Left ventricle myocardium inferior (tissue), 1 donor: ENCODE measurements at regions not wholly inside any gene's neighbourhood (a gene's known extent, or its start where the extent isn't known, plus 50 kb on each side); places are given as distances from the start of the nearest gene placed in this dataset.

Experiments used
- DNase-seq: peaks from one replicate; pipeline ENCODE4 v3.0.0-alpha.2; 2020
- H3K27ac ChIP-seq: fragments of 200-600 bp; replicated peaks from 2 replicates; pipeline ENCODE4 v1.8.0; 2021
- H3K27me3 ChIP-seq: fragments of 200-600 bp; 2 replicates; pipeline ENCODE4 v1.8.0; 2021; ENCODE audit warnings: low read depth
- H3K36me3 ChIP-seq: fragments of 200-600 bp; 2 replicates; pipeline ENCODE4 v1.8.0; 2021
- H3K4me1 ChIP-seq: fragments of 200-600 bp; 2 replicates; pipeline ENCODE4 v1.8.0; 2021
- H3K4me3 ChIP-seq: fragments of 200-600 bp; 2 replicates; pipeline ENCODE4 v1.8.0; 2021; ENCODE audit warnings: mild to moderate bottlenecking, moderate library complexity
- H3K9me3 ChIP-seq: fragments of 200-600 bp; replicated peaks from 2 replicates; pipeline ENCODE4 v1.8.0; 2021
- intact Hi-C: fragments of 100-400 bp; cut with micrococcal nuclease; formaldehyde crosslinking; loops from one replicate; pipeline ENCODE4 v1.11.0; 2022
- TF ChIP-seq, protein P1 (sequence below): fragments of 200-600 bp; IDR thresholded peaks from 2 replicates; pipeline ENCODE4 v1.8.0; 2021; ENCODE audit warnings: antibody characterized with exemption, mild to moderate bottlenecking, borderline replicate concordance
- donor health status: DM: no; HTN: yes; CAD: no; lungs with severe emphysema.

DNA sequence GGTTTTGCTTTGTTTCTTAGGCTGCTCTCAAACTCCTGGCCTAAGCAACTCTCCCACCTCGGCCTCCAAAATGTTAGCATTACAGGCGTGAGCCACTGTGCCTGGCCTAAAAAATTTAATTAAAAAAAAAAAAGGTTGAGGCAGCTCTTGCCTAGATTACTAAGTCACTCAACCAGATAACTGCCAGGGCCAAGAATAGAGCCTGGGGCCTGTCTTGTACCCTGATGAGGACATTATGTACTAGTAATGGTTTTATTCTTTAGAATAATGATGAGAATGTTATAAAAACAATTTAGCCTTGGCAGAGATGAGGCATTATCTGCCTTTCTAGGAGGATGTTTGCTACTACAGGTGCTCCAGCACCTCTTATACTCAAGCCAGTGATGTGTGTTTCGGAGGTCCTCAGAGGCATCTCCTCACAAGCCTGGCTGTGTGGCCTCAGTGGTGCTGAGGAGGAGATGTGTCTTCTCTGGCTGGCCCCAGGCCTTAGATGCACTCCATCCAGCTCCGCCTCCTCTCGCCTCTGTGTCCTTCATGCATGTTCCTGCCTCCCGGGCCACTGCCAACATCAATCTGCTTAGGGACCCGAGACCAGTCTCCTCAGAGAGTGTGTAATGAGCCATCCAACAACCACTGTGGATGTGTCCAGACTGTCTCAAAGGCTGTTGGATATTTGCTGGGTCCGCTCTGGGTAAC, 337.7 kb upstream of the GATB start:
- DNase-seq = no peak
- Histone ChIP-seq H3K4me3 (no peak overlapping the region), H3K9me3 (no peaks in the 10 kb centered on the region), H3K4me1 (peaks cover 34% of the 10 kb centered on the region), H3K27me3 (no peaks in the 10 kb centered on the region), H3K36me3 (no peaks in the 10 kb centered on the region), H3K27ac (no peak overlapping the region)
- TF ChIP-seq, protein P1, sequence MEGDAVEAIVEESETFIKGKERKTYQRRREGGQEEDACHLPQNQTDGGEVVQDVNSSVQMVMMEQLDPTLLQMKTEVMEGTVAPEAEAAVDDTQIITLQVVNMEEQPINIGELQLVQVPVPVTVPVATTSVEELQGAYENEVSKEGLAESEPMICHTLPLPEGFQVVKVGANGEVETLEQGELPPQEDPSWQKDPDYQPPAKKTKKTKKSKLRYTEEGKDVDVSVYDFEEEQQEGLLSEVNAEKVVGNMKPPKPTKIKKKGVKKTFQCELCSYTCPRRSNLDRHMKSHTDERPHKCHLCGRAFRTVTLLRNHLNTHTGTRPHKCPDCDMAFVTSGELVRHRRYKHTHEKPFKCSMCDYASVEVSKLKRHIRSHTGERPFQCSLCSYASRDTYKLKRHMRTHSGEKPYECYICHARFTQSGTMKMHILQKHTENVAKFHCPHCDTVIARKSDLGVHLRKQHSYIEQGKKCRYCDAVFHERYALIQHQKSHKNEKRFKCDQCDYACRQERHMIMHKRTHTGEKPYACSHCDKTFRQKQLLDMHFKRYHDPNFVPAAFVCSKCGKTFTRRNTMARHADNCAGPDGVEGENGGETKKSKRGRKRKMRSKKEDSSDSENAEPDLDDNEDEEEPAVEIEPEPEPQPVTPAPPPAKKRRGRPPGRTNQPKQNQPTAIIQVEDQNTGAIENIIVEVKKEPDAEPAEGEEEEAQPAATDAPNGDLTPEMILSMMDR = no peak
- intact Hi-C loops = no loop called here

DNA sequence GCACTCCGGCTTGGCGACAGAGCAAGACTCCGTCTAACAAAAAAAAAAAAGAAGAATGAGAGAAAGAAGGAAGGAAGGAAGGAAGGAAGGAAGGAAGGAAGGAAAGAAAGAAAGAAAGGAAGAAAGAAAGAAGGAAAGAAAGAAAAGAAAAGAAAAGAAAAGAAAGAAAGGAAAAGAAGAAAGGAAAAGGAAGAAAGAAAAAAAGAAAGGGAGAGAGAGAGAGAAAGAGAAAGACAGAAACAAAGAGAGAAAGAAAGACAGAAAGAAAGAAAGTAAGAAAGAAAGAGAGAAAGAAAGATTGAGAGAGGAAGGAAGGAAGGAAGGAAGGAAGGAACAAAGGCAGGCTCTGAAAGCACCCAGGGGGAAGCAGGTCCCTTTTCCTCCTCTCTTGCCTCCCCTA, 336.6 kb upstream of the GATB start:
- no peaks in the 10 kb centered on the region for H3K36me3 ChIP-seq
- no peaks in the 10 kb centered on the region for H3K27me3 ChIP-seq
- TF ChIP-seq, protein P1 = no peak
- H3K4me3 ChIP-seq = no peak overlapping the region
- intact Hi-C loops = no loop called here
- H3K27ac ChIP-seq = no peak overlapping the region
- H3K4me1 ChIP-seq = peaks cover 23% of the 10 kb centered on the region
- no peaks in the 10 kb centered on the region for H3K9me3 ChIP-seq
- DNase-seq = no peak

DNA sequence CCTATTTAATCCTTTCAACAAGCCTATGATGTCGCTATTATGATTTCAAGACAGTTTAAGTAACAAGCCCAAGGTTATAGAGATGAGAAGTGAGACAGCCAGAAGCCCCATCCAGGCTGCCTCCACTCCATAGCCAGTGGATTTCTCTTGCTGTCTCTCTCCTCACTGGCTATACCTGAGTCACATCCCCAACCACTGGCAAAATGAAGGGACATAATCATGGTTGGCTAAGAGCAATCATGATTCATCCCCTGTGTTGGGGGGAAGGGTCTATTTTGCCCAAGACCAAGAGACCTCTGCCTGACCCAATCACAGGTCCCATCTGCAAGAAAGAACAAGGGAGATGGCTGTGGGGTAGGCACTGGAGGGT, 334.9 kb upstream of the GATB start:
- intact Hi-C loops = no loop called here
- Histone ChIP-seq H3K36me3 (no peaks in the 10 kb centered on the region), H3K9me3 (no peaks in the 10 kb centered on the region), H3K27me3 (no peaks in the 10 kb centered on the region), H3K27ac (no peak overlapping the region), H3K4me1 (peaks cover 18% of the 10 kb centered on the region), H3K4me3 (no peak overlapping the region)
- TF ChIP-seq, protein P1 = no peak
- no peak for DNase-seq

DNA sequence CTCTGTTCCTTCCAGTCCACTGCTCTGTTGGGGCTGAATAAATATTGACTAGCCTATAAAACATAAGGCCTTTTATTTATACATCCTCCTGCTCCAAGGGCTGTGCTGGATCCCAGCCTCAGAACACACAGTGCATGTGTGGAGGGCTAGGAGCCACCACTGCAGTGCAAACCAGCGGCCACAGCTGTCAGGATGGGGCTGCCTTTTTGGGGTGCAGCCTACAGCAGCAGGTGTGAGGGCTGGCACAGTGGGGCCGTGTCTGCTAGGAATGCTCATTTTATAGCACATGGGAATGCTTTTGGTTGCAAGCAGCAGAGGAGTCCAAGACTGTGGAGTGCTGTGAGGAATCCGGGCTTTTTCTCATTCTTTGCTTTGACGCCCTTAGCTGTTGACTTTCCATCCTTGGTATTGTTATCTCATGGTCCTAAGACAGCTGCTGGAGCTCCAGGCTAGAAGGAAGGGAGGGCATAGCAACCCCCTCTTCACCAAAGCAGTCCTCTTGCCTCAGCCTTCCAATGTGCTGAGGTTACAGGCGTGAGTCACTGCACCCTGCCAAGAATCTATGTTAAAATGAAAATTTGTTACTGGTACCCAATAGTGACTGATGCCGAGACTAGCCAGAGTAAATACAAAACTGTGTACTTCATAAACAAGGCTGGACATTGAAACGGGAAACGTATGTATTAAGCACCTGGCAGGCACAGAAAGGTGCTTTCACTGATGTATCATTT, 334.3 kb upstream of the GATB start:
- H3K4me1 ChIP-seq = peaks cover 18% of the 10 kb centered on the region
- no peak overlapping the region for H3K27ac ChIP-seq
- intact Hi-C loops = no loop called here
- no peaks in the 10 kb centered on the region for H3K9me3 ChIP-seq
- TF ChIP-seq, protein P1 = no peak
- H3K4me3 ChIP-seq = no peak overlapping the region
- H3K36me3 ChIP-seq = no peaks in the 10 kb centered on the region
- H3K27me3 ChIP-seq = no peaks in the 10 kb centered on the region
- no peak for DNase-seq

DNA sequence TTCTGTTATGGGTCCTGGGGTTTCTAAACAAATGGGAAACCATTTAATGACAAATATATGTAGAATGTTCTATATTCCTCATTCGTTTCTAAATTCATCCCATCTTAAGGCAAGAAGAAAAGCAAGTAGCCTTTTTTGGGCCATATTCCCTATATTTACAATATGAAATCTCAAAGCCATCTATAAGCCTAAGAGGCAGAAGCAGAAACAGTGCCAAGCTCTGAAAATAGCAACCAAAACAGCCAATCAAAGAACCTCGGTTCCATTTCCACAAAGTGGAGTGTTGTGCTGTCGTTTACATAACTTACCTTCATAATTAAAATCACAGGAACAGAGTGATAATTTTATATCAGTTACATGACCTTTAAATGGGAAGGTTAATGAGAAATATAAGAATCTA, 330.6 kb upstream of the GATB start:
- intact Hi-C loops = no loop called here
- Histone ChIP-seq H3K4me3 (no peak overlapping the region), H3K36me3 (no peaks in the 10 kb centered on the region), H3K9me3 (no peaks in the 10 kb centered on the region), H3K27ac (peak overlapping the region; percentile 87), H3K4me1 (peaks cover 25% of the 10 kb centered on the region), H3K27me3 (no peaks in the 10 kb centered on the region)
- DNase-seq = no peak
- TF ChIP-seq, protein P1 = no peak
